ENCODE measurements at regions not wholly inside any gene's neighbourhood (a gene's known extent, or its start where the extent isn't known, plus 50 kb on each side); places are given as distances from the start of the nearest gene placed in this dataset.
"Not testable (repeated sequence)": the region's sequence is repeated elsewhere in the genome, so short reads cannot be mapped to it uniquely, and the experiment has no call there.

DNA sequence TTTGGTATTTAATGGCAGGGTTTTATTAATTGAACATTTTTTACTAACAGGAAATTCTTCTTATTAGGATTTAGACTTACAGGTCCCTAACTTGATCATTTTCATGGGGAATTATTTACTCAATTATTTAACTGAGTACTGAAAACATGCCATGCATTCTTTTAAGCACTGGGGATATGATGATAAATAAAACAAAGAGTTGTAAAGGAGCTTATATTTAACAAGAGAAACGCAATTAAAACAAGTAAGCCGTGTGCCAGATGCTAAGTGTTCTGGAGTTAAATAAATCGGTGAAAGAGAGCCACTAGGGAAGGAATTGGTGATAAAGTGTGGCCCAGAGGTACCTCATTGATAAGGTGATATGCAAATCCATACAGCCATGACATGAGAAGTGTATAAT is 214.2 kb upstream of the HTR1E start:
- H3K4me1 Mint-ChIP-seq (ENCODE audit: low read depth): no peaks in the 10 kb centered on the region
- no peak overlapping the region for H3K4me3 Mint-ChIP-seq
- DNase-seq (no peak), ATAC-seq (no peak)
- H3K9me3 Mint-ChIP-seq: no peaks in the 10 kb centered on the region
- no peaks in the 10 kb centered on the region for H3K36me3 Mint-ChIP-seq (ENCODE audit: insufficient read depth)
- H3K27me3 Mint-ChIP-seq (ENCODE audit: low read depth): no peaks in the 10 kb centered on the region

DNA sequence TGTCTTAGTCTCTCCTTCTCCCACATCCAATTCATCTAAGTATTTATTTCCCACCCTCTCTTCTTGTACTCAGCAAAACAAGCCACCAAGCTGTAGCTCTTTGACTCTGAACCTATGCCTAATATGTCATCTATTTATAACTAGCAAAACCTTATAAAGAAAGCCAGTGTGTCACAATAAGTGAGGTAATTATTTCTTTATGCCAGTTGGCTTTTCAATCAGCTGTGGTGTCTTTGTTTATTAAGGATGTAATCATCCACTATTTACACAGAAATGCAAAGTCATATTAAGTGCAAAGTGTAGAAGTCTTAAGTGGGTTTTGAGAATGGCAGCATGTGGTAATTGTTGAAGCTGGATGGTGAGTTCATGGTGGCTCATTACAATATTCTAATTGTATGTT is 215.2 kb upstream of the HTR1E start:
- no peaks in the 10 kb centered on the region for H3K27me3 Mint-ChIP-seq (ENCODE audit: low read depth)
- H3K36me3 Mint-ChIP-seq (ENCODE audit: insufficient read depth): no peaks in the 10 kb centered on the region
- H3K4me1 Mint-ChIP-seq (ENCODE audit: low read depth): no peaks in the 10 kb centered on the region
- DNase-seq (no peak), ATAC-seq (no peak)
- no peaks in the 10 kb centered on the region for H3K9me3 Mint-ChIP-seq
- H3K4me3 Mint-ChIP-seq: no peak overlapping the region

DNA sequence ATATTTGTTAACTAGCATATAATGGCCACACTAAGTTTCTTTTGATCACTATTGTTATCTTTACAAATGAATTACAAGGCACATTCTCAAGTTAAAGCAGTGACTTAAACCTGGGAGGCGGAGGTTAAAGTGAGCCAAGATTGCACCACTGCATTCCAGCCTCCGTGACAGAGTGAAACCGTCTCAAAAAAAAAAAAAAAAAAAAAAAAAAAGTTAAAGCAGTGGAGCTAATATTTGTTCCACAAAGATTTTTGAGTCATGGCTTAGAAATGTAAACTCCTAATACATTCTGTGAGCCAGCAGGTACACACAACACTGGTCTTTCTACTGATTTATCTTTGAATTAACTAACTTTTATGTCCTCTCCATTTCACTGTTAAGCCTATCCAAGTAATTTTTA is 221.7 kb upstream of the HTR1E start:
- Mint-ChIP-seq H3K36me3 (ENCODE audit: insufficient read depth) (no peaks in the 10 kb centered on the region), H3K27me3 (ENCODE audit: low read depth) (no peaks in the 10 kb centered on the region), H3K4me1 (ENCODE audit: low read depth) (no peaks in the 10 kb centered on the region), H3K9me3 (no peaks in the 10 kb centered on the region), H3K4me3 (no peak overlapping the region)
- no peak for ATAC-seq
- no peak for DNase-seq

DNA sequence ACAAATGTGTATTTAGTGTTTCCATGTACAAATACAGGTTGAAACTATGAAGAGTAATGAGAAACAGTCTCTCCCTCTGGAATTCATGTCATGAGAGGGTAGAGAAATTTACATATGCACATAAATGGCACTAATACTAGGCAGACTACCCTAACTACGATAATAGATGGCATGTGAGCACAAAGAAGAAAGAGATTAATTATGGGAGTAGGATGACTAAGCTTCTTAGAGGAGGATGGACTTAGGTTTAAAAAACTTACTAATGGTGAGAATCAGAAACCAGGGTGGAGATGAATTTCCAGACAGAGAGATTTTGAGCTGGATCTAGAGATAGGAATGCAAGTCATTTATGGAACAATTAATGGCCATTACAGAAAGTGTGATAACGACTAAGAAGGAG is 225.3 kb upstream of the HTR1E start:
- no peaks in the 10 kb centered on the region for H3K27me3 Mint-ChIP-seq (ENCODE audit: low read depth)

DNA sequence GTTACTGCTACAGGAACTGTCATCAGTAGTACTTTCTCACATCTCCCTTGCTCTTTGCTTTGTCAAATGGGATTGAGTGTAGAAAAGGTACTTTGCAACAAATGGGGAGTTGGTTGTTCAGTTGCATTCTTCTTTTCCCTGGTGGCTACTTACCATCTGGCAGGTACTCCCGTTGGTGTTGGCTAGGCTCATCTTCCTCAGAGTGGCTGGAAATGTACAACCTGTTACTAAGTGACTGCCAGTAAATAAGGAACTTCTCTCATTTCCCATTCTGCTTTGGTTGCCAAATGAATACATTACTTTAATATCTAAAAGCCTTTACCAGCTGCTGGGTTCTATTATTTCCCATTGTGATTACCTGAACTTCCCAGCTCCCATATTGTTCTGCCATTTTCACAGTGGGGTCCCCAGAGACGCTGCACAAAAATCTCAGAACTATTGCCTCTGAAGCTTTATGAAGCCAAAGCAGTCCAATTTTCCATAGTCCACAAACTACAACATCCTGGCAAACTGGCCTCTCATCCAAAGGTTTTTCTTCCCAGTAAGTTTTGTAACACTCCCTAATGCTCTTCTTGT is 229.7 kb upstream of the HTR1E start:
- no peak for DNase-seq
- Mint-ChIP-seq H3K27me3 (ENCODE audit: low read depth) (no peaks in the 10 kb centered on the region), H3K36me3 (ENCODE audit: insufficient read depth) (no peaks in the 10 kb centered on the region), H3K4me3 (no peak overlapping the region), H3K4me1 (ENCODE audit: low read depth) (no peaks in the 10 kb centered on the region), H3K9me3 (peaks cover 3% of the 10 kb centered on the region)
- ATAC-seq: no peak

More for the DNA sequence above, 225.3 kb upstream of the HTR1E start:
- Mint-ChIP-seq H3K4me1 (ENCODE audit: low read depth) (no peaks in the 10 kb centered on the region), H3K9me3 (no peaks in the 10 kb centered on the region), H3K36me3 (ENCODE audit: insufficient read depth) (no peaks in the 10 kb centered on the region), H3K4me3 (no peak overlapping the region)
- no peak for ATAC-seq
- no peak for DNase-seq

DNA sequence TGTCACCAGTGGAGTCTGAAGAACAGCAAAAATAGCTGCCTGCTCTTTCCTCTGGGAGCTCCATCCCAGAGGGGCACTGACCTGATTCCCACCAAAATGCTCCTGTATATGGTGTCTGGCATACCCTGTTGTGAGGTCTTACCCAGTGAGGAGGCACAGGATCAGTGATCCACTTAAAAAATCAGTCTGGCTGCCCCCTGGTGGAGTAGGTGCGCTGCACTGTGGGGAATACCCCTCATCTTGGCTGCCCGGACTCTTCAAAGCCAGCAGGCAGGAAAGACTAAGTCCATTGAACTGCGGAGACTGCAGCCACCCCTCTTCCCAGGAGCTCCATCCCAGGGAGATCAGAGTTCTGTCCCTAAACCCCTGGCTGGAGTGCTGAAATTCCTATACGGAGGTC is 230.9 kb upstream of the HTR1E start:
- Mint-ChIP-seq H3K27me3 (ENCODE audit: low read depth) (no peaks in the 10 kb centered on the region), H3K4me3 (no peak overlapping the region), H3K9me3 (peaks cover 3% of the 10 kb centered on the region), H3K36me3 (ENCODE audit: insufficient read depth) (no peaks in the 10 kb centered on the region), H3K4me1 (ENCODE audit: low read depth) (no peaks in the 10 kb centered on the region)
- DNase-seq (no peak), ATAC-seq (no peak)

DNA sequence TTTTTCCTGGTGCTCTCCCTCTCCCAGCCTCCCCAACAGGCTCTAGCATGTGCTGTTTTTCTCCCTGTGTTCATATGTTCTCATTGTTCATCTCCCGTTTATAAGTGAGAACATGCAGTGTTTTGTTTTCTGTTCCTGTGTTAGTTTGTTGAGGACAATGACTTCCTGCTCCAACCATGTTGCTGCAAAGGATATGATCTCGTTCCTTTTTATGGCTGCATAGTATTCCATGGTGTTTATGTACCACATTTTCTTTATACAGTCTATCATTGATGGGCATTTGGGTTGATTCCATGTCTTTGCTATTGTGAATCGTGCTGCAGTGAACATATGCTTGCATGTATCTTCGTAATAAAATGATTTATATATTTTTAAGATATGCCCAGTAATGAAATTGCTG is 236.1 kb upstream of the HTR1E start:
- not testable (repeated sequence) for H3K36me3 Mint-ChIP-seq (ENCODE audit: insufficient read depth); H3K9me3 Mint-ChIP-seq; H3K27me3 Mint-ChIP-seq (ENCODE audit: low read depth); H3K4me1 Mint-ChIP-seq (ENCODE audit: low read depth); DNase-seq; H3K4me3 Mint-ChIP-seq; ATAC-seq

DNA sequence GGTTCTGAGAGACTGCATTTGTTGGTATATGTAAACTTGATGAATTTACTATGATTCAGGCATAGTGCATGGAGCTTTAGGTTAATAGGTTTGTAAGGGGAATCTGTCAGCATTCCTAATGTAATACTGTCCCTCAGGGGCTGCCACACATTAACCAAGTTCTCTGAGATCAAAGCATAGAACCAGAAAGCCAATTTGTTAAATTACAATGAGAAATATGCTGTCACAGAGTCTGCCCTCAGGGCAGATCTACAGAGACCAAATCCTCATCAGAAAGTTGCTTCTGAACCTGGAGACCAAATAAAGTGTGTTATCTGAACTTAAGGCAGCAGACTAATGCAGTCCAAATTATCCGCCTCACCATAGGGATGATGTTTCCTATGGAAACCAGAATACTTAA is 250.8 kb upstream of the HTR1E start:
- no peaks in the 10 kb centered on the region for H3K27me3 Mint-ChIP-seq (ENCODE audit: low read depth)
- DNase-seq (no peak), ATAC-seq (no peak)
- H3K4me1 Mint-ChIP-seq (ENCODE audit: low read depth): no peaks in the 10 kb centered on the region
- no peaks in the 10 kb centered on the region for H3K36me3 Mint-ChIP-seq (ENCODE audit: insufficient read depth)
- no peaks in the 10 kb centered on the region for H3K9me3 Mint-ChIP-seq
- H3K4me3 Mint-ChIP-seq: no peak overlapping the region

DNA sequence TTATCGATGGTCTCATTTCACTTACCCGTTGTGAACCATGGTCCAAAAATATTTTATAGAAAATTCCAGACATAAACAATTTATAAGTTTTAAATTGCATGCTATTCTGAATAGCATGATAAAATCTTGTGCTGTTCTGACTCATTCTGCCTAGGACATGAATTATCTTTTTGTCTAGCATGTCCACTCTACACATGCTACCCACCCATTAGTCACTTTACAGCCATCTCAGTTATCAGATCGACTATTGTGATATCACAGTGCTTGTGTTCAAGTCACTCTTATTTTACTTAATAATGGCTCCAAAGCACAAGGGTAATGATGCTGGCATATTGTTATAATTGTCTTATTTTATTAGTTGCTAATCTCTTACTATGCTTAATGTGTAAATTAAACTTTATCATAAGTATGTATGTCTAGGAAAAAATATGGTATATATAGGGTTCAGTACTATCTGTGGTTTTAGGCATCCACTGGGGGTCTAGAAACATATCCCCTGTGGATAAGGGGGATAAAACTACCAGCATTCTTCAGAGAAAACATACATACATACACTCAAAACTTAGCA is 252.0 kb upstream of the HTR1E start:
- H3K27me3 Mint-ChIP-seq (ENCODE audit: low read depth): no peaks in the 10 kb centered on the region
- ATAC-seq: no peak

DNA sequence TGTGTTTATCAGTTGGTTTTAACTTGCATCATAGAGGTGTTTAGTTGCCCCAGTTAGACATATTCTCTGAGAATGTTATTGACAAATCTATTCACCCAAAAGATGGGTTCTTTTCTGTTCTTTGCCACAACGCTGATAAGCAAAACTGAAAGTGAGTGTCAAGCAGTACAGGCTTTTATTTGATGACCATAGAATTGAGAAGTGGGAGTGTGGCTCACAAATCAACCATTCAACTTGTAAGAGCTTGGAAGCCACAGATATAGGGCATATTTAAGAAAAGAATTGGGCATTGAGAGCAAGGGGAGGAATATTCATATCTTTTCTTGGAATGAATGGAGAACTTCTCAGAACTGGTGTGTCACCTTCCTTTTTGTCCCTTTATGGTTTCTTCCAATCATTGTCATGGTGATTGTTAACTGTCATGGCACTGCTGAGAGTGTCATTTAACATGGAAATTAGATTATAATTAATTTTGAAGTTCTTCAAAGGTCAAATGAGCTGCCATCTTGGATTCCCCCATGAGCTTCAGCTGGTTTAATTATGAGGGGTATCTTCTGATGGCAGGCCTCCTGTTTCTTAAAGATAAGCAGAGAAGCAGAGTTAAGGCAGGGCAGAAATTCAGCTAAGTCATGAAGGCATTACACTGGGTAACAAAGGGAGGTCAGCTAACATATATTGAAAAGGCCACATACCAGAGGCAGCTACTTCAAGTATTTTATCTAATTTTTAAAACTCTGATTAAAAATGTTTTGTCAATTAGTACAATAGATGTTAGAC is 254.0 kb upstream of the HTR1E start:
- Mint-ChIP-seq H3K4me3 (no peak overlapping the region), H3K36me3 (ENCODE audit: insufficient read depth) (no peaks in the 10 kb centered on the region), H3K27me3 (ENCODE audit: low read depth) (no peaks in the 10 kb centered on the region), H3K4me1 (ENCODE audit: low read depth) (no peaks in the 10 kb centered on the region), H3K9me3 (no peaks in the 10 kb centered on the region)
- ATAC-seq (no peak), DNase-seq (no peak)

More for the DNA sequence above, 252.0 kb upstream of the HTR1E start:
- Mint-ChIP-seq H3K4me1 (ENCODE audit: low read depth) (no peaks in the 10 kb centered on the region), H3K4me3 (no peak overlapping the region), H3K9me3 (no peaks in the 10 kb centered on the region), H3K36me3 (ENCODE audit: insufficient read depth) (no peaks in the 10 kb centered on the region)
- no peak for DNase-seq

DNA sequence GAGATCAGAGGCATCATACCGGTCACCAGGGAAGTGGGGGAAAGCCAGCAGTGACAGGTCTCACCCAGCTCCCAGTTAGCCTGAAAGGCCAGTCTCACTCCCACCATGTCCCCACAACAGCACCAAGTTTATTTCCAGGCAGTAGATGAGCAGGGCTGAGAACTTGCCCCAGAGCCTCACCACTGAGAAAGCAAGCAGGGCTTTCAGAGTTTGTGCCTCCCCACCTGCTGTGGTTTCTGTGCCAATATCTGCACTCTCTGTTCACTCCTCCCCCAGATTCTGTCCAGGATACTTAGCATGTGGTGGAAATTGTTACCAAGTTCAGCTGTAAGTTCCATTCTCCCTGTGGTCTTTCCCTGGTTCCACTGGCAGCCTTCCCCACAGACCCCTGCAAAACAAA is 255.0 kb upstream of the HTR1E start:
- DNase-seq (no peak), ATAC-seq (no peak)
- no peaks in the 10 kb centered on the region for H3K9me3 Mint-ChIP-seq
- no peaks in the 10 kb centered on the region for H3K36me3 Mint-ChIP-seq (ENCODE audit: insufficient read depth)
- H3K4me3 Mint-ChIP-seq: no peak overlapping the region
- H3K27me3 Mint-ChIP-seq (ENCODE audit: low read depth): no peaks in the 10 kb centered on the region
- H3K4me1 Mint-ChIP-seq (ENCODE audit: low read depth): no peaks in the 10 kb centered on the region

DNA sequence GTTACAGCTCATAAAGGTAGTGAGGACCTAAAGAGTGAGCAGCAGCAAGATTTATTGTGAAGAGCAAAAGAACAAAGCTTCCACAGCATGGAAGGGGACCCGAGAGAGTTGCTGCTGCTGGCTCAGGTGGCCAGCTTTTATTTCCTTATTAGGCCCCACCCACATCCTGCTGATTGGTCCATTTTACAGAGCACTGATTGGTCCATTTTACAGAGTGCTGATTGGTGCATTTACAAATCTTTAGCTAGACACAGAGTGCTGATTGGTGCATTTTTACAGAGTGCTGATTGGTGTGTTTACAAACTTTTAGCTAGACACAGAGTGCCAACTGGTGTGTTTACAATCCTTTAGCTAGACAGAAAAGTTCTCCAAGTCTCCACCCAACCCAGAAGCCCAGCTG is 256.2 kb upstream of the HTR1E start:
- H3K4me3 Mint-ChIP-seq; ATAC-seq; H3K36me3 Mint-ChIP-seq (ENCODE audit: insufficient read depth); H3K9me3 Mint-ChIP-seq; H3K27me3 Mint-ChIP-seq (ENCODE audit: low read depth); H3K4me1 Mint-ChIP-seq (ENCODE audit: low read depth); DNase-seq: not testable (repeated sequence)

DNA sequence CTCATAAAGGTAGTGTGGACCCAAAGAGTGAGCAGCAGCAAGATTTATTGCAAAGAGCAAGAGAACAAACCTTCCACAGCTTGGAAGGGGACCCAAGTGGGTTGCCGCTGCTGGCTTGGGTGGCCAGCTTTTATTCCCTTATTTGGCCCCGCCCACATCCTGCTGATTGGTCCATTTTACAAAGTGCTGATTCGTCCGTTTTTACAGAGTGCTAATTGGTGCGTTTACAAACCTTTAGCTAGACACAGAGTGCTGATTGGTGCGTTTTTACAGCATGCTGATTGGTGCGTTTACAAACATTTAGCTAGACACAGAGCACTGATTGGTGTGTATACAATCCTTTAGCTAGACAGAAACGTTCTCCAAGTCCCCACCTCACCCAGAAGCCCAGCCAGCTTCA is 265.2 kb upstream of the HTR1E start:
- H3K4me3 Mint-ChIP-seq; ATAC-seq; DNase-seq; H3K36me3 Mint-ChIP-seq (ENCODE audit: insufficient read depth); H3K4me1 Mint-ChIP-seq (ENCODE audit: low read depth); H3K27me3 Mint-ChIP-seq (ENCODE audit: low read depth): not testable (repeated sequence)
- H3K9me3 Mint-ChIP-seq: peaks cover 17% of the 10 kb centered on the region

DNA sequence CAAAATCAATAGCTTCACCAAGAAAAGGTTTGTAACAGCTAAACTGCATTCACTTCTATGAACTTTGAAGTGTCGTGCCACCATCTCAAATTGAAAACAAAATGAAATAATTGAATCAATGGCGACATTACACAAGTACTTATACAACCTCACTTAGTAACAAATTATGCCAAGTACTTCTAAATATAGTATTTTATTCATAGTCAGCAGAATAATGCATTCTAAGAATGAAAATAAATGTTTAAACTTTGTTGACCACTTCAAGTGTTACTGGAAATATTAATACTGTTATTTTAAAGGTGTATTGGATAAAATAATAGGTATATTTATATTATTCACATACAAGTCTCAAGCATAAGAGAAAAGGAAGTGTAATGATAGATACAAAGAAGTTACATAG is 280.1 kb upstream of the HTR1E start:
- no peak for ATAC-seq
- DNase-seq: no peak
- H3K9me3 Mint-ChIP-seq: peaks cover 23% of the 10 kb centered on the region
- H3K27me3 Mint-ChIP-seq (ENCODE audit: low read depth): no peaks in the 10 kb centered on the region
- no peaks in the 10 kb centered on the region for H3K36me3 Mint-ChIP-seq (ENCODE audit: insufficient read depth)
- H3K4me3 Mint-ChIP-seq: no peak overlapping the region
- H3K4me1 Mint-ChIP-seq (ENCODE audit: low read depth): no peaks in the 10 kb centered on the region

DNA sequence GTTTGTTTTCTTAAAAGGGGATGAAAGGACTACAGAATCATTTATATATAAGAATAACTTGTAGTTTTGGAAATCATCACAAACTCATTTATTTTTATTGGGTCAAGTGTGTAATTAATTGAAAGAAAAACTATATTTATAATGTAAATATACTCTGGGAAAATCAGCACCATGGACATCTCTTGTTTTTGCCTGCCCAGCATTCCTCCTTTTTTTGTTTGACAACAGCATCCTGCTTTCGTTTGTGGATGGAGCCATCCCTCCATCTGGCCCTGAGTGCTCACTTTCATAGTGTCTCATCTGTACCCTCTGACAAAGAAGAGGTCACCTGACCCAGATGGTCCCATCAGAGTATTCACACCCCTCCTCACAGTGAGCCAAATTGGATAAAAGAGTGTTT is 308.2 kb upstream of the HTR1E start:
- Mint-ChIP-seq H3K27me3 (ENCODE audit: low read depth) (no peaks in the 10 kb centered on the region), H3K4me1 (ENCODE audit: low read depth) (no peaks in the 10 kb centered on the region), H3K4me3 (no peak overlapping the region), H3K9me3 (no peaks in the 10 kb centered on the region), H3K36me3 (ENCODE audit: insufficient read depth) (no peaks in the 10 kb centered on the region)
- DNase-seq (no peak), ATAC-seq (no peak)

All from activated T-cell treated with anti-CD3 and anti-CD28 coated beads, Interleukin-2, amount 50 U/mL, for 4 hours (primary cell).